ENCODE measurements at regions not wholly inside any gene's neighbourhood (a gene's known extent, or its start where the extent isn't known, plus 50 kb on each side); places are given as distances from the start of the nearest gene placed in this dataset.

- DNase-seq (ENCODE audit: low read depth): no peak
Measured at GRCh38 chr6:1122083-1122482, 189.8 kb upstream of the FOXQ1 start.

DNA sequence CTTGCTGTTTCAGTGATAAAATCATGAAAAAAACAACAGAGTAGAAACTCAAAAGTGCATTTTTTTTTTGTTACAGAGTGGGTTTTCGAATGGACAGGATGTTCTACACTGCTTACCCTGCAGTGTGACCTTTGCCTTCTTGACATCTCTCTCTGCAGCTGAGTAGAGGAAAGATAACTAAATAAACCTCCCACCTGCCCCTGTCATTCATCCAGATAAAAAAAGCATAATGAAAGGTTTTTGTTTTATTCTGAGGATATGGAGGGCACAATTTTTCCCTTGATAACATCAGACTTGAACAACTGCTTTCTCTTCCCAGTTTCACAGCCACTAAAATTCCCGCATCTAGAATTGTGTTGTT lies 193.6 kb upstream of the FOXQ1 start:
- DNase-seq (ENCODE audit: low read depth): no peak

GRCh38 chr6:1117530-1118286 lies 194.2 kb upstream of the FOXQ1 start:
- no peak for DNase-seq (ENCODE audit: low read depth)

- DNase-seq (ENCODE audit: low read depth): no peak
Measured at GRCh38 chr6:1116149-1116548, 195.7 kb upstream of the FOXQ1 start.

GRCh38 chr6:1113916-1114540 lies 197.9 kb upstream of the FOXQ1 start:
- DNase-seq (ENCODE audit: low read depth): peak; percentile 35

DNA sequence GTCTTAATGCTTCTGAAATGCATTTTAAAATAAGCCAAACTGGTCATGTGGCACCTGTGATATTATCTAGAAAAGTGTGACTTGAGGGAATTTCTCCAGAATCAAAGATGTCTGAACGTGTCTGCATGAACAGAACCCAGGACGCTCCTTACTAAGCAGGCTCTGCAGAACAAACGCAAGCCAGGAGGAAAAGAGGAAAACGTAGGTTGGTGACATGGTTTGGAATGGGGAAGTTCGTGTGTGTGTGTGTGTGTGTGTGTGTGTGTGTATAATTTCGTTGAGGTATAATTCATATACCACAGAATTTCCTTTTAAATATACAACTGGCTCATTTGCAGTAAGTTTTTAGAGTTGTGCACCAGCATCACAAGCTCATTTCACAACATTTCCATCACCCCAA lies 200.5 kb upstream of the FOXQ1 start:
- no peak for DNase-seq (ENCODE audit: low read depth)

GRCh38 chr6:1110941-1111349 lies 201.0 kb upstream of the FOXQ1 start:
- DNase-seq (ENCODE audit: low read depth): peak; percentile 47

DNA sequence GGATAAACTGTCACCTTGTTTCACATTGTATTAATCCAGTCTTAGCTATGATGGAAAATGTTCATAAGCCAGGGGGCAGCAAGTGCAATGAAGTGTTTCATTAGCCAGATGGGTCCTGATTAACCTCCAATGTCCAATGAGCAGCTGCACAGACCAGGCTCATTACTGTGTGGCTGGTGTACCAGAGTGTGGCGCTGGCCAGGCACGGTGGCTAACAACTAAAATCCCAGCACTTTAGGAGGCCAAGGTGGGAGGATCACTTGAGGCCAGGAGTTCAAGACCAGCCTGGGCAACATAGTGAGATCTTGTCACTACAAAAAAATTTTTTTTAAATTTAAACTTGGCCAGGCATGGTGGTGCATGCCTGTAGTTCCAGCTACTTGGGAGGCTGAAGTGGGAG lies 201.7 kb upstream of the FOXQ1 start:
- DNase-seq (ENCODE audit: low read depth): peak; percentile 65

GRCh38 chr6:1109134-1109533 lies 202.8 kb upstream of the FOXQ1 start:
- DNase-seq (ENCODE audit: low read depth): no peak

GRCh38 chr6:1108198-1108597 lies 203.7 kb upstream of the FOXQ1 start:
- no peak for DNase-seq (ENCODE audit: low read depth)

- DNase-seq (ENCODE audit: low read depth): no peak
Measured at GRCh38 chr6:1107578-1107977, 204.3 kb upstream of the FOXQ1 start.

DNA sequence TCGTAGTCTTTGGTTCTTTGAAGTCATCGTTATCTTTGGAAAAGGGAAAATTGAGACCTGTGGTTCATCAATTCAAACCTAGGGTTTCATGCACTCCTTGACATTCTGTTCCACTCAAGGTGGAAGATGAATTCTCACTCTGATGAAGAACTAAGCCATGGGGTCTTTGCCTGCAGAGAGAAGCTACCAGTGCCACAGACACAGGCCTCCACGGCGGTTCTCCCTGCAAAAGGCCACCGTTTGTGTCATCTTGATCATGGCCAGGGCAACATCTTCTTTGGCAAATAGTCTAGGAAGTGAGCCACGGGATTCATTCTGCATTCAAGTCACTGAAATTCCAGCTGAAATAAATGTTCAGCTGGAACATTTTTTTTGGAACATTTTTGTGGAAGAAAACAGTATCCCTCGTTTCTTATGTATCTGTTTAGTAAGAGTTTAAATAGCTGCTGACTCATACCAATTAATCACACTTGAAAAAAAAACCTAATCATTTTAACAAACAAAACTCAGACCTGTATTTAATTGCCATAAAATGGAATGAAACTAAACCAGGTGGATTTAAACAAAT lies 206.0 kb upstream of the FOXQ1 start:
- DNase-seq (ENCODE audit: low read depth): peak; percentile 43

GRCh38 chr6:1104988-1105670 lies 206.8 kb upstream of the FOXQ1 start:
- no peak for DNase-seq (ENCODE audit: low read depth)

DNA sequence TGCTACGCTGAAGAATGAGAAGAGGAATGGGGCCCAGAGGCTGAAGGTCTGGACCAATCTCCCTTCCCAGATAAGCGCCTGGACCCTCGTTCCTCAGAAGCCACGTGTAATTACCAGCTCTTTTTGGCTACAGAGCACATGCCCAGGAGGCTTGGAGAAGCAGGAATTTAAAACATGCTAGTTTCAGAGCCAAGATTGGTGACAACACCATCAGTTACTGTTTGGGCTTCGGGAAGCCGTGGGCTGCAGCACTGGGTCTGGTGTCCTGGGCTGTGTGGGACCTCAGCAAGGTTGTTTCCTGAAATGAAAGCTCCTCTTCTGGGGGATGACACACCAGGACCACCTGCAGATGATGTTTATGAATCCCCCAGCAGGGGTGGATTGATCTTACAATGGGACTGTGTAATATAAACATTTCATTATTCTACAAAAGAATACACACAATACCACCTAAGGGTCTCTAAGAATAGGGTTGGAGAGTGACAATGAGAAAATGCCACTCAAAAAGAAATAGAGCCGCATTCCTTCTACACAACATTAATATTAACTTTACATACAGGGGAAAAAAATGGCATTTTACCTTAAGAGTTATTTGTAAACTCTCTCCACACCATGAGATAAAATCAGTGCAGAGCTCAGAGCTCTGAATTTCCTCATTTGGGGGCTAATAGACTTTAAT lies 207.8 kb upstream of the FOXQ1 start:
- peak; percentile 60 for DNase-seq (ENCODE audit: low read depth)

- DNase-seq (ENCODE audit: low read depth): no peak
Measured at GRCh38 chr6:1103021-1103420, 208.9 kb upstream of the FOXQ1 start.

DNA sequence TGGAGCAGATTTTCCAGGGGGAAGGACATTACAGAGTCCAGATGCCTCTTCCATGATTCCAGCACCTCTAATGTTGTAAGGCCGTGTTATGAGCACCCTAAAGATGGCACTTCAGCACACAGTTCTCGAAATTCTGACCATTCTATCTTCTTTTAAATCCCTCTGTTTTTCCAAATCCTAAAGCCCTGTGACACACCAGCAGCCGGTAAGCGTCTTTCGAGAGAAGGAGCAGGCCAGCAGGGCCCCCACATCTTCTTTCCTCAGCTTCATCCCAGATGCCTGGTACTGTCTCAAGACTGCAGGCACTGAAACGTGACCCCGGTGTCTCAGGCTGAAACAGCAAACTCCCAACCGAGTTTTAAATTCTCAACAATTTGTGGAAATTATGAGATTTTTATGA lies 211.6 kb upstream of the FOXQ1 start:
- DNase-seq (ENCODE audit: low read depth): no peak

- DNase-seq (ENCODE audit: low read depth): no peak
Measured at GRCh38 chr6:1099264-1099663, 212.6 kb upstream of the FOXQ1 start.

DNA sequence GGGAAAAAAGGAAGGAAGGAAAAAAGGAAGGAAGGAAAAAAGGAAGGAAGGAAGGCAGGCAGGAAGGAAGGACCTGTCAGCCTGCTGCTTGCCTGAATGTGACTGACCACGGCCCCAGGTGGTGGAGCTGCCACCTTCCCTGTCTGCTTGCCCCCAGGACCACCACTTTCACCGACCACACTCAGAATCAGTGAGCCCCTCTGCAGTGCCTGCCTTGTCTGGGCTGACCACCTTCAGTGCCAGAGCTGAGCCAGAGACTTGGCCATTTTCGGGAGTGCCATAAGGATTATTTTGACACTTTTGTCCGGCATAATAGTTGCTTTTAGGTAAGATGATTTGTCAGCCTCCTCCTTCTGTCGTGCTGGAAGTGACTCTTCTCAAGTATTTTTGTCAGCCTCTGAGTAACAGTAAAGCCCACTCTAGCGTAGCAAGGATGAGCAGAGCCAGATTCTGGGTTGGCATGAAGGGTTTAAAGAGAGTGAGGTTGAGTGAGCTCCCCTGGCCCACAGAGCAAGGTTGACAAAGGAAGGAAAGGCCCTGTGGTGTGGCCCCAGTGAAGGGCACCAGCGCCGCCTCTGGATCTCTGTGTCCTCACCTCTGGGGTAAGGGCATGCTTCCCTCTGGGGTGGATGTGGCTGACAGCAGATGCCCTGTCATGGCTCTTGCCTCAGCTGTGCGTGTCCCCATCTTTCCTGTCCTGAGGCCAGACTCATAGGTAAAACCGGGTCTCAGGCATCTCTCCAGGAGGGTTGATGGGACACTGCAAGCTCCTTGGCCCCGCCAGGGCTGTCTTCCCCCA lies 214.7 kb upstream of the FOXQ1 start:
- DNase-seq (ENCODE audit: low read depth): no peak

DNA sequence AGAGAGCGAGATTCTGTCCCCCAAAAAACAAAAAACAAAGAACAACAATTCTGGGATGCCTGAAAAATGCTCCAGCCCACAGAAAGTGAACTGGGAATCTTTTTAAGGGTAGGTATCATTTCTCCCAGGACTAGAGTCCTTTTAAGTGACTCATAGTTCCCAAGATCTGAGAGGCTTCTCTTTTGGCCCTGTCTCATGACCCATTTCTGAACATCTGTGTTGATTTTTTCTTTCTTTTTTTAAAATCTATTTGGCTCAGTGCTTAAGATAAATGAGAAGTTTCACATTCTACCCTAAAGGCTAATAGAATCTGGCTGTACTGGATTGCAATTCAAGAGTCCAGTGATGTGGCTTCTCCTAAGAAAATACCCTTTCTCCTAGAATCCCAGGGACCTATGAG lies 217.6 kb upstream of the FOXQ1 start:
- peak; percentile 80 for DNase-seq (ENCODE audit: low read depth)

GRCh38 chr6:1091900-1092299 lies 220.0 kb upstream of the FOXQ1 start:
- peak; percentile 32 for DNase-seq (ENCODE audit: low read depth)

DNA sequence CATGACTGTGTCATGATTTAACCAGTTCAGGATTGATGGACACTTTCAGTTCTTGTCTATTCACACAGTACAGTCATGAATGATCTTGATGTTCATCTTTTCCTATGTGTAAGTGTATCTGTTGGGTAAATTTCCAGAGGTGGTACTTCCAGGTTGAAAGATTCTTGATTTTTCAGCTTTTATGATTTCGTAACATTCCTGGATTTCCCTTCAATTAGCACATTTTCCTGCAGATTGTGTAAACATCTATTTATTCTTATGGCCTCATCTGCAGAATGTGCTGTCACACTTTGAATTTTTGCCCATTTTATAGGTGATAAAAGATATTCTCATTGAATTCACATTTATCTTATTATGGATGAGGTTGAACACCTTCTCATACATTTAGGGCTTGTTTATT lies 222.0 kb upstream of the FOXQ1 start:
- DNase-seq (ENCODE audit: low read depth): no peak
